Epithelial cell of prostate (primary cell): ENCODE measurements at regions not wholly inside any gene's neighbourhood (a gene's known extent, or its start where the extent isn't known, plus 50 kb on each side); places are given as distances from the start of the nearest gene placed in this dataset.
"Not testable (repeated sequence)": the region's sequence is repeated elsewhere in the genome, so short reads cannot be mapped to it uniquely, and the experiment has no call there.

Experiments used
- DNase-seq: peaks from one replicate; pipeline ENCODE4 v3.0.0-alpha.2; 2011; ENCODE audit warnings: low read depth, low spot score
- H3K27ac ChIP-seq: fragments of 450-650 bp; 2 replicates; pipeline ENCODE4 v1.5.1; 2017; ENCODE audit warnings: mild to moderate bottlenecking

DNA sequence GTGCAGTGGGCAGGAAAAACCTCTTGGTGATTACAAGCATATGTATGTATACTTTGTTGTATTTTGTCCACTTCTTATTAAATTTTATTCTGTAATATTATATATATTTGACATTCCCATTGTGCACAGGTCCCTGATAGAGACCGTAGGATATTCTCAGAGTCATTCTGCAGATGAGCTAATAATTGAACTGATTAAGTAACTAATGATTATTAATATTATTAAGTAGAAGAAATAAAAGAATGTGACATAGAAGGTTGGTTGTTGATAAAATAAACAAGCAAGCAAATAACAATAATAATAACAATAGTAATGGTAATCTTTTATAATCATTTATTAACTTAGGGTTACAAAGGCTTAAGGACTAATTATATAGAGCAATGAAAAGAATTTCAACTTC, 780.6 kb upstream of the ZWINT start:
- no peak for DNase-seq

DNA sequence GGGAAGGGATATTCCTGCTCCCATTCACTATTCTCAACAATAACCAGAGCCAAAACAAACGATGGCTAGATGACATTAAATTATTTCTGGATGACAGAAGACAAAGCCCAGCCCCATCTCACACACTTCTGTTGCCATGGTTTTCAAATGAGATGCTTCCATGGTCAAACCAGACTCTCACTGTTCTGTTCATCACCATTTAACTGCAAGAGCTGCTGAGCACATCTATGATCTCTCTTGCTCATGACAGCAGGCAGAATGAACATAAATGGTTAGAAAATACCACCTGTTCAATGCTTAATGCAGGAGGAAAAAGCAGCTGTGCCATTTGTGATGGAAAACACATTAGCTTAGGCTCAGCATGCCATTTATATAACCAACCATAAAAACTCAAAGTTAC, 758.6 kb upstream of the ZWINT start:
- no peak for DNase-seq
- no peak overlapping the region for H3K27ac ChIP-seq

More for the DNA sequence above, 780.6 kb upstream of the ZWINT start:
- H3K27ac ChIP-seq, result no peak overlapping the region

DNA sequence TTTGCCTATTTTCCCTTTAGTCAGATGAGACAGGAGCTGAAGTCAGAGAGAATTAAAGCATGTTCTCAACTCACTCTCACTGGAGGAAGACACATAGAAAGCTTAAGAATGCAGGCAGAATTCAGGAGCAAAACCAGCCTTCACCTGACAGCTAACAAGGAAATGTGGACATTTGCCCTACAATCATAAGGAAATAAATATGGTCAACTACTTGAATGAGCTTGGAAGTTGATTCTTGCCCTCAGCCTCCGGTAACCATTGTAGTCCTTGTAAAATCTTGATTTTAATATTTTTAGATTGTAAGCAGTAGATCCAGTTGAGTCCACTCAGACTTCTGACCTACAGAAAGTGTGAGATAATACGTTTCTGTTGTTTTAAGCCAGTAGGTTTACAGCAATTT, 752.5 kb upstream of the ZWINT start:
- DNase-seq, result no peak
- no peak overlapping the region for H3K27ac ChIP-seq

DNA sequence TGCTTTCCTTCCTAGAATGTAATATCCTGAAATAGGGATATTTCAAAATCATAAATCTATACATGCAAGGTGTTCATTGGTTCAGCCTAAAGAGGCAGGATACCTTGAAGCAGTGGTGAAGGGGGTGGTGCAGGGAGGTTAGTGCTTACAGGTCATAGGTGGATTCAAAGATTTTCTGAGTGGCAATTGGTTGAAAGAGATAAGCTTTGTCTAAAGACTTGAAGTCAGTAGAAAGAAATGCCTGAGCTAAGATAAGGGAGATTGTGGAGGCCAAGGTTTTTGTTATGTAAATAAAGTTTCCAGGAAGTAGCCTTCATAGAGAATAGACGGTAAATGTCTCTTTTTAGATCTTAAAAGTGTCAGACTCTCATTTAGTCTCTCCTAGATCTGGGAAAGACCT, 741.2 kb upstream of the ZWINT start:
- DNase-seq, result no peak

DNA sequence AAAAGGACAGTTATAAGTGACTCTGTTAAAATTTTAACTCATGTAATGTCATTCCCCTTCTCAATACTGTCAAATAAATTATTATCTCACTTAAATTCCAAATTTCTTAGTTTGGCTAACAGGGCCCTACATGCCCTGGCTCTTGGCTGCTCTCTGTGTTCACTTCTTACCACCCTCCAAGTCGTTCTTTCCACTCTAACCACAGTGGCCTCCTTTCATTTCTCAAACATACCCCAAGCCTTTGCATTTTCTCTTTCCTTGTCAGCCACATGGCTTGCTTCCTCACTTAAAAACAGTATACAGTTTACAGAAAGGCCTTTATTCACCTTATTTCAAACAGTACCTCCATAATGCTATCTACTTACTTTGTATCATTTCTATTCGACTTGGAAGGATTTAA, 737.1 kb upstream of the ZWINT start:
- DNase-seq, result no peak
- H3K27ac ChIP-seq, result no peak overlapping the region

More for the DNA sequence above, 741.2 kb upstream of the ZWINT start:
- no peak overlapping the region for H3K27ac ChIP-seq

DNA sequence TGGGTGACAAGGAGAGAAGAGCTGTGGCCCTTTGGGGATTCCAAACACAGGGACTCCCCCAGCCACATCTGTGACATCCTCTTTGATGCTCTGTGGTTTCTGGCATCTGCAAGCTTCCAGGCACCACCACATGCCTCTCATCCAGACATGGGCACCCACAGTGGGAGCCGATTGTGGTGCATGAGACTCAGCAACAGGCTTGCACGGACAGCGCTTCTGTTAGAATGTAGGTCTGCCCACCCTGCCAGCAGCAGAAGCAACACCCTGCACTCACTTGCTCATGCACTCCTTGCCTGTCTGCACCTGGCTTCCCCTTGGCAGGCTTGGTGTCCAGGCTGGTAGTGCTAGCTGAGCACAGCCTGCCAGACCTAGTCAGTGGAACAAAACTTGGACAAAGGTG, 735.0 kb upstream of the ZWINT start:
- no peak overlapping the region for H3K27ac ChIP-seq
- no peak for DNase-seq

DNA sequence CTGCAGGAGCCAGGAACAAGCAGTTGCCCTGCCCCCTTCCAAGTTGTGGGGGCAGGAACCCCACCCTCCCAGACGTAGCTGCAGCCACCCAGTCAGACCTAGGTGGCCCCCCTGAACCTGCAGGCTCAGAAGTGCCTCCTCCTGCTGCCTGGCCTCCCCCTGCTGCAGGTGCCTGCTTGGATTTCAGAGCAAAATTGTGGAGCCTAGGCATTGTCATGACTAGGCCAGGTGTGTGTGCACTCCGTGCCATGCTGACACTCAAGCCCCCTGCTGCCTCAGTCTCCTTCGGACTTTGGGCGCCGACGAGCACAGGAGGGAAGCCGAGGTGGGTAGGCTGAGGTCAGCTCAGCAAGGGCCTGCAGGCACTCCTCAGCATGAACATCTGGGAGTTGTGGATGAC, 733.9 kb upstream of the ZWINT start:
- H3K27ac ChIP-seq, result no peak overlapping the region
- DNase-seq, result no peak

DNA sequence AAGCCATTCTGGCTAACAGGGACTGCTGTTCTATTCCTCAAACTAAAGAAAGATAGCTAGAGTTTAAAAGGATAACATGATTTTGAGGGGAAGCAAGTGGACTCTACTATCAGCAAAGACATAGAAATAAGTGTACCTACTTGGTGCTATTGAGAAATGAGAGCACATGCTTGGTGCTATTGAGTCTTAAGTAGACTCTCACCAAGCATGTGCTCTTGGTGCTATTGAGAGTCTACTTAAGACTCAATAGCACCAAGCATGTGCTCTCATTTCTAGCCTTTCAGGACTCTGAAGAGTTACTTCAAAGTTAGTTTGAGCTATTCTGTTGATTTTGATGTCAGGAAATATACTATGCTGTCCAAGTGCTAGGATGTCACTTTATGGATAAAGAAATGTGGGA, 733.0 kb upstream of the ZWINT start:
- no peak overlapping the region for H3K27ac ChIP-seq
- no peak for DNase-seq

DNA sequence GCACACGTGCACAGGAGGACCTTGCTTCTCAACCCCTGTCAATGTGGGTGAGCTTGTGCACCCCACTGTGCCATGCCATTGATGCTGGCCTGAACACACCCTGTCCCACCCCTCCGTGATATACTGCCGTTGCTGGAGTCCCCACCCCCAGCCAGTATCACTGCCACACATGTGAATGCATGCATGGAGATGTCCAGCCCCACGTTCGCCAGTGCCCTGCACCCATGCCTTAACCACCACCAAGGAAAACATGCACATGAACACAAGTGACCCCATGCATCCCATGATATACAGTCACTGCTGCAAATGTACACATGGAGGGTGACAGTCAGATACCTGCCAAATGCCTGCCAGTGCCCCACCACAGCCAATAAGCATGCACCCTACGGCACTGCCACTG, 692.5 kb upstream of the ZWINT start:
- no peak for DNase-seq
- no peak overlapping the region for H3K27ac ChIP-seq

DNA sequence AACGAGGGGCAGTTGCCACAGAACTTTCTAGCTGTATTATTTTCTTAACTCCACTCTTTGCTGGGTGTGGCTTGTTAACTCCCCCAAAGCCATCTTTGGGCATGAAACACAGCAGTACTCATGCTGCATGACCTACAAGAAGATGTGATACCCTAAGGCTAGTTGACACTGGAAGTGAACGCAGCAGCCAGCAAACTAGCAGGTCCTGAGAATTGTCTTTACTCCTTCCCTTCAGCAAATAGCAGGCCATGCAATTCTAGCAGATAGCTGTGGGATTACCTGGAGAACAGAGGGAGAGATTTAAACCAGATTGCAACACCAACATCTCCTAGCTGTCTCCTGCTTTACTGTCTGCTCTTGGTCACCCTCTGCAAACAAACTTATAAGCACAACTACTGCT, 688.0 kb upstream of the ZWINT start:
- DNase-seq, result no peak

DNA sequence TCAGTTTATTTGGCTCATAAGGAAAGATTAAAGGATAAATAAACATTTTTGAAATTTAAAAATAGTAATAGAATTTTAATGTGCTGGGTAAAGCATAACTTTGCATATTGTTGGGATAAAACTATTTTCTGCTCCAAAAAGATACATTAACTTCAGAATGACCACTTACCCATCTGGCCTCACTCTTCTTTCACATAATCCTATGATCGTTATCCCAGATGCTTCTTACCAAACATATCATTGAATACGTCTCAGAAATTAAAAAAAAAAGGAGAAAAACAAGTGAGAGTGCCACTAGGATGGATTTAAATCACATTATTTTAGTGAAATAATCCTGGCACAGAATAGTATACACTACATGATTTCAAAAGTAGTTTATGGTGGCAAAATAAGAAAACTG, 677.5 kb upstream of the ZWINT start:
- H3K27ac ChIP-seq, result no peak overlapping the region
- DNase-seq, result no peak

More for the DNA sequence above, 688.0 kb upstream of the ZWINT start:
- no peak overlapping the region for H3K27ac ChIP-seq

DNA sequence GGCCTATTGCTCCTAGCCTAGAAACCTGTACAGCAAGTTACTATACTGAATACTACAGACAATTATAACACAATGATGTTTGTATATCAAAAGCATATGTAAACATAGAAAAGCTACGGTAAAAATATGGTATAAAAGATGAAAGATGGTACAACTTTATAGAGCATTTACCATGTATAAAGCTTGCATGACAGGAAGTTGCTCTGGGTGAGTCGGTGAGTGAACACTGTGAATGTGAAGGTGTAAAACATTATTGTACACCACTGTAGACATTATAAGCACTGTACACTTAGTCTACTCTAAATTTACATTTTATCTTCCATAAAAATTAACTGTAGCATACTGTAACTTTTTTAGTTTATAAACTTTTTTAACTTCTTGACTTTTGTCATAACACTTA, 674.3 kb upstream of the ZWINT start:
- no peak overlapping the region for H3K27ac ChIP-seq
- DNase-seq, result no peak

DNA sequence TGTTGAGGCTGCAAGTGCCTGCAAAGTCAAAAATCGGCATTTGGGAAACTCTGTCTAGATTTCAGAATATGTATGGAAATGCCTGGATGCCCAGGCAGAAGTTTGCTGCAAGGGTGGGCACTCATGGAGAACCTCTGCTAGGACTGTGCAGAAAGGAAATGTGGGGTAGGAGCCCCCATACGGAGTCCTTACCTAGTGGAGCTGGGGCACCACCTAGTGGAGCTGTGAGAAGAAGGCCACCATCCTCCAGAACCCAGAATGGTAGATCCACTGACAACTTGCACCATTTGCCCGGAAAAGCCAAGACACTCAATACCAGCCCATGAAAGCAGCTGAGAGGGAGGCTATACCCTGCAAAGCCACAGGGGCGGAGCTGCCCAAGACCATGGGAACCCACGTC, 671.2 kb upstream of the ZWINT start:
- DNase-seq, H3K27ac ChIP-seq: not testable (repeated sequence)

DNA sequence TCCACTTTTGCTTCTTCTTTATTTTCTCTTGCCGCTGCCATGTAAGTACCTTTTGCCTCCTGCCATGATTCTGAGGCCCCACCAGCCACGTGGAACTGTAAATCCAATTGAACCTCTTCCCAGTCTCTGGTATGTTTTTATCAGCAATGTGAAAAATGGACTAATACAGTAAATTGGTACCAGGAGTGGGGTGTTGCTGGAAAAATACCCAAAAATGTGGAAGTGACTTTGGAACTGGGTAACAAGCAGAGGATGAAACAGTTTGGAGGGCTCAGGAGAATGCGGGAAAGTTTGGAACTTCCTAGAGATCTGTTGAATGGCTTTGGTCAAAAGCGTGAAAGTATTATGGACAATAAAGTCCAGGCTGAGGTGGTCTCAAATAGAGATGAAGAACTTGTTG, 670.3 kb upstream of the ZWINT start:
- no peak overlapping the region for H3K27ac ChIP-seq
- DNase-seq, result no peak

DNA sequence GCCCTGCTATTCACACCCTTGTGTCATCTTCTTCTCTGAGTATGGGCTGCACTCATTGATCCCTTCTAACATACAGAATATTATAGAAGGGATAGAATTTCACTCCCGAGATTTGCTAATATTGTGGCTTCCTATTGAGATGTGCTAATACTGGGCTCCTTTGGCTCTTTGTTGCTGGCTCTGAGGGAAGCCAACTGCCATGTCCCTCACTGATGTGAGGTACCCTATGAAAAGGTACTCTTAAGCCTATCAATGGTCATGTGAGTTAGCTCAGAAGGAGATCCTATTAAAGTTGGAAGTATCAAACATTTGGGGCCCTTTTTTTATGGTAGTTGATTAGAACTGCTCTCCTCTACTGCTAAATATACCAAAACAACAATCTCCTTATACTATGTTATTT, 665.2 kb upstream of the ZWINT start:
- H3K27ac ChIP-seq, result no peak overlapping the region
- no peak for DNase-seq

DNA sequence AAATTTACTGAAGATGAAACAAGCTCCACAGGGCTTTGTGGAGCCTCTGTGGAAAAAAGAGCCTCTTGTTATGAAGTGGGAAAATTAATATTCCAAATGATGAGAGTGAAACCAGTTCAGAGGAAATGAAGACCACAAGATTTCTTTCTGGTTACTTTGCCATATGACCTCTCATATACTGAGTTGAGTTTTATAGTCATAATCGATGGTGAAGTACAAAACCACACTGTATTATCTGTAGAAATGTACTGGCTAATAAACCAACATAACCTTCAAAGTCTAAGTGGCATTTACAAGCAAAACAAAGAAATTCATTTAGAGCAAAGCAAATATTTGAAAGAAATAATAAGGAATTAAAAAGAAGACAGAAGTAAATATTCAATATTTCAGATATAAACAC, 662.6 kb upstream of the ZWINT start:
- DNase-seq, result no peak
- H3K27ac ChIP-seq, result no peak overlapping the region

DNA sequence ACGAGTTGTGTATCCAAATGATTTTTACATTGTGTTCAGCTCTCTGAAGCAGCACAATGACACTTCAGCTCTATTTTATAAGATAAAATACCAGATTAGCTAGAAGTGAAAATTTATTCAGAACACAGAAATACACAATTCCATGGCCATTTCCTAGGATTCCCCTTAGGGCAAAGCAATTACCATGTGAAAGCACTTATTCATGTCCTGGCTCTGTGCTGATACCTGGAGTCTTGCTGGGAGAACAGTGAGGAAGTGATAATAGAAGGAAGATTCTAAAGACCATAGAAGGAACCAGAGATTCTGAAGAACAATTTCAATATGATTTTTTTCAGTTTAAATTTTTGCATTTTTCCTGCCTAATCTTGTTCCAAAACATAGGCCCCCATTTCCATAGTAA, 657.4 kb upstream of the ZWINT start:
- no peak for DNase-seq
- H3K27ac ChIP-seq, result no peak overlapping the region

DNA sequence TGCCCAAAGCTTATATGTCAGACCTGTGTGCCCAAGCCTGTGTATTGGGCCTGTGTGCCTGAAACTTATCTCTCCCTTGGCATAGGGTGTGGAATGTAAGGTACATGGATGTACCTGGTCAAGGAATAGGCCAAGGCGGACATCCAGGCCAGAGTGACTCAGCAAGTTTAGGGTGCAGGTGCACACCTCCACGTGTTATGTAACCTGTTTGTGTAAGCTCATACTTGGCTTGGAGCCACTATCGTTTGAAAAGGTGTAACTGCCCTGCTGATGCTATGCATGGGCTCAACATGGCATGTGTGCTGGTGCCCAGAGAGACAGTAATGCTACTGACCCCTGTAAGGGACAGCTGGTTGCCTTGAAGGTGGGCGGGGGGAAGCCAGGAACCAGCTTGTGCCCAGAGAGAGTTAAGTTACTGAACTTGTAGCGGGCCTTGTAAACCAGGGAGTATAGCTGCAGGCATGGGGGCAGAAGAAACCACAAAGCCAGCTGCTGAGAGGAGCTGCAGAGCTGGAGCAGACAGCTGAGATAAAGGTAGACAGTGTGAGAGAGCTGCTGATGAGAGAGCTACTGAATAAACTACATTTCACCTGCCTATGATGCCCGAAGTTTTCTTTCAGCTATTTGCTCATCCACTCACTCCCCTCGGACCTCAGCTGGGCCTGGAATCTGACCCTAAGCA, 656.4 kb upstream of the ZWINT start:
- DNase-seq, result no peak

DNA sequence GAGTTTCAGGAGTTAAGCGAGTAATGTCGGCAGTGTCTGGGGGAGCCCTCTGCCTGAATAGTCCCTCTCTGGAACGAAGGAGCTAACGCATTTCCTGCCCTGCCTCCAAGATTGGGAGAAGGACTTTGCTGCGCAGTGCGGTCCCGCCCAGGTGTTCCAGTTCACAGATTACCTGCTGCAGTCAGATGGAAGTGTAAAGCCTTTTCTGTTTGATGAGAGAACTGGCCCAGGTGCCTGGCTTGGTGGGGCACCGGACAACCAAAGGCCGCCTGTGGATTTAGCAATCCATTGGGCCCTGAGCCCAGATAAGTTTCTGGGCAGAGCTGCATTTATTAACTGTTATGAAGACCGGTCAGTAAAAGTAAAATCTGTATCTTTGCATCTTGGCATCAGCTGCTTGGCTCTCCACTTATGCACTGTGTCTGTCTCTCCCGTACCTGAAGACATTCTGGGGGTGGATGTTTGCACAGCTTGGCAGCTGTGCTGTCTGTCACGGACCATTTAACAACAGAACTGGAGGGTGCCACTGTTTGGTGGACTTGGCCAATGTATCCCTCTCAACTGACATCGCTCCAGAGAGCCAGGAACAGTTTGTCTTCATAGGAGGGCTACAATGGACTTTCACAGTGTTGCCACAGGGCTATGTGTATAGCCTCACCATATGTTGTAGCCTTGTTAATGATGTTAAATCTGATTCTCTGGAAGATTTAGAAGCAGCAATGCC, 654.7 kb upstream of the ZWINT start:
- no peak overlapping the region for H3K27ac ChIP-seq
- no peak for DNase-seq

More for the DNA sequence above, 656.4 kb upstream of the ZWINT start:
- no peak overlapping the region for H3K27ac ChIP-seq

DNA sequence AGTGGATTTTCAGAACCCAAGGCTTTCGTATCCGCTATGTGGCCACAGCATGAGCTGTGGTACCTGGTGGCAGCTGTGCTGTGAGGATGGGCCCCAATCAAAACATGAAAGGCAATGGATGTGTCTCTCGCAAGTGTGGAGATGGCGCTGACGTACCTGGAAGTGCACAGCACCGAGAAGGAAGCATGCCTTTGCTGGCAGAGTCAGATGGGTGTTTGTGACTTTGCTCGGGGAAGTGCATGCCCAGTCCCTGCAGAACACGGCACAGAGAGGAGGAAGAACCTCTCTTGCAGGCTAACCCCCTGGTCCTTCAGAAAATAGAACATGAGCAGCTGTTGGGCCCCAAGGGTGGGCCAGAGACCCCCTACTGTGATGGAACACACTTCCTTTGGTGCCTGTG, 654.1 kb upstream of the ZWINT start:
- DNase-seq, result no peak
- no peak overlapping the region for H3K27ac ChIP-seq

DNA sequence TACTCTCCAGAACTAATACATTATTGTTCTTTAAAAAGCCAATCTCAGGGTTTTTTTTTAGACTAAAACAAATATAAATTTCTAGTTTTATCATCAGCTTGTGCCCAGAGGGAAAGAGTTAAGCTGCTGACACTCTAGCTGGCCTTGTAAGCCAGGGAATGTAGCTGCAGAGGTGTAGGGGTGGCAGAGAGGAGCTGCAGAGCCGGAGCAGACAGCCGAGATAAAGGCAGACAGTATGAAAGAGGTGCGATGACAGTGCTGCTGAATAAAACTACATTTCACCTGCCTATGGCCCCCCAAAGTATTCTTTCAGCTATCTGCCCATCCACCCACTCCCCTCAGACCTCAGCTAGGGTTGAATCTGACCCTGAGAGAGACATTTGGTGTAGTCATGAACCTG, 653.7 kb upstream of the ZWINT start:
- no peak for DNase-seq
- H3K27ac ChIP-seq, result no peak overlapping the region

DNA sequence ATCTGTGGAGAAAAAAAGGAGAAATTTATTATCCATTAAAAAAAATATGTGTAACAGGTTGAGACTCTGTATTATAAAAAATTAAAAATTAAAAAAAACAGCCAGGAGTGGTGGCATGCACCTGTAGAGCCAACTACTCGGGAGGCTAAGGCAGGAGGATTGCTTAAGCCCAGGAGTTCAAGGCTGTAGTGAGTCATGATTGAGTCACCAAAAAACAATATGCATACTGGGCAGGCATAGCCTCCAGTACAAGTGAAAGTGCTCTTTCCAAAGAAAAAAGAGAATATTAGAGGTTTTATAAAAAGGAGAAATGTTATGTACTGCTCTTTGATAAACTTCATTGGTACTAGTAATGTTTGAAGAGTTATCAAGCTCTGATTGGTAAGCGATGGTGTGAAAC, 647.1 kb upstream of the ZWINT start:
- H3K27ac ChIP-seq, result no peak overlapping the region
- DNase-seq, result no peak
